A549 (cell line): ENCODE measurements at regions not wholly inside any gene's neighbourhood (a gene's known extent, or its start where the extent isn't known, plus 50 kb on each side); places are given as distances from the start of the nearest gene placed in this dataset.
A peak's percentile ranks its signal among the peaks of the same experiment; 100 is the strongest.
"Not testable (repeated sequence)": the region's sequence is repeated elsewhere in the genome, so short reads cannot be mapped to it uniquely, and the experiment has no call there.

Source experiments
- ATAC-seq, 2 experiments: fragments of 200-7000 bp in 1 of 2; fragments of >200 bp in 1 of 2; cut with Nextera tagmentation in 1 of 2; cut with Tn5 transposase in 1 of 2; 3 replicates each; pipeline versions ENCODE4 v1.8.0 to v1.9.1; 2018 to 2020; ENCODE audit warnings: mild to moderate bottlenecking in 1 of 2, moderate library complexity in 1 of 2
- CTCF ChIA-PET: fragments of 300-600 bp; sonication (Branson Sonifier 250); formaldehyde crosslinking; extraction: SDS; loops from one replicate; lab custom pipeline; 2021; ENCODE audit warnings: antibody characterized with exemption, inconsistent platforms; lab: Yijun Ruan, JAX
- POLR2A ChIA-PET: fragments of 350-600 bp; formaldehyde crosslinking; extraction: SDS; loops from one replicate; lab custom pipeline; 2021; ENCODE audit warnings: antibody characterized with exemption, inconsistent platforms; lab: Yijun Ruan, JAX
- DNase-seq, 2 experiments: peaks; one replicate each; pipeline versions ENCODE4 v3.0.0 to v3.0.0-alpha.2; 2011 to 2016; ENCODE audit warnings: low read depth in 1 of 2, low spot score in 1 of 2
- FAIRE-seq: peaks from 2 replicates; lab custom pipeline; 2011; peaks lifted over from hg19 to GRCh38; lab: Jason Lieb, UNC
- H3K27ac ChIP-seq, 2 experiments: fragments of >200 bp; sonication (Bioruptor Twin); formaldehyde crosslinking; 3 replicates each; pipeline ENCODE4 v1.5.1; 2016 to 2017
- H3K4me1 ChIP-seq: fragments of >200 bp; sonication (Bioruptor Twin); formaldehyde crosslinking; 3 replicates; pipeline ENCODE4 v1.6.1; 2016
- H3K4me2 ChIP-seq: fragments of >200 bp; sonication (Bioruptor Twin); formaldehyde crosslinking; 3 replicates; pipeline ENCODE4 v1.6.1; 2016
- H3K4me3 ChIP-seq: fragments of >200 bp; sonication (Bioruptor Twin); formaldehyde crosslinking; 3 replicates; pipeline ENCODE4 v1.5.1; 2016
- H3K9me3 ChIP-seq: fragments of >200 bp; sonication (Bioruptor Twin); formaldehyde crosslinking; 3 replicates; pipeline ENCODE4 v1.6.1; 2016
- EHF ChIP-seq: fragments of 250-450 bp; sonication (Bioruptor Pico); IDR thresholded peaks from 2 replicates; pipeline ENCODE4 v1.5.0; 2020; ENCODE audit warnings: mild to moderate bottlenecking
- EP300 ChIP-seq, 2 experiments: fragments of >200 bp; sonication (Bioruptor Twin); formaldehyde crosslinking; IDR thresholded peaks; 2 replicates in 1 of 2; 3 replicates in 1 of 2; pipeline ENCODE4 v1.6.1; 2016 to 2017
- FOSL2 ChIP-seq, 2 experiments: fragments of 450-650 bp in 1 of 2; fragments of >200 bp in 1 of 2; sonication (Bioruptor Twin) in 1 of 2; formaldehyde crosslinking; IDR thresholded peaks; 2 replicates each; pipeline versions ENCODE4 v1.5.0 to v1.6.1; 2016 to 2020; ENCODE audit warnings: mild to moderate bottlenecking in 1 of 2, moderate library complexity in 1 of 2
- FOXS1 ChIP-seq: fragments of 250-450 bp; sonication (Bioruptor Pico); IDR thresholded peaks from 2 replicates; pipeline ENCODE4 v1.5.0; 2020; ENCODE audit warnings: mild to moderate bottlenecking, moderate library complexity
- GATA3 ChIP-seq: IDR thresholded peaks from 2 replicates; pipeline ENCODE4 v1.6.1; 2012; ENCODE audit warnings: borderline replicate concordance
- HDAC2 ChIP-seq: fragments of 200-600 bp; sonication (generic); IDR thresholded peaks from 2 replicates; pipeline ENCODE4 v1.6.1; 2016
- HOXB5 ChIP-seq: fragments of 250-450 bp; sonication (Bioruptor Pico); IDR thresholded peaks from 2 replicates; pipeline ENCODE4 v1.5.0; 2020; ENCODE audit warnings: mild to moderate bottlenecking, moderate library complexity
- MYC ChIP-seq: IDR thresholded peaks from 2 replicates; pipeline ENCODE4 v1.6.1; 2012; ENCODE audit warnings: mild to moderate bottlenecking, inconsistent platforms, low read length, improper control_type of control experiment, borderline replicate concordance
- NPAS2 ChIP-seq: fragments of 250-450 bp; sonication (Bioruptor Pico); IDR thresholded peaks from 2 replicates; pipeline ENCODE4 v1.8.0; 2022; ENCODE audit warnings: mild to moderate bottlenecking, moderate library complexity, borderline replicate concordance
- POLR2A ChIP-seq: IDR thresholded peaks from 2 replicates; pipeline ENCODE4 v1.6.1; 2012; ENCODE audit warnings: mild to moderate bottlenecking, low read length
- RARB ChIP-seq: fragments of 250-450 bp; sonication (Bioruptor Pico); IDR thresholded peaks from 2 replicates; pipeline ENCODE4 v1.8.0; 2021; ENCODE audit warnings: mild to moderate bottlenecking, moderate library complexity
- TFCP2L1 ChIP-seq: fragments of 250-450 bp; sonication (Bioruptor Pico); IDR thresholded peaks from 2 replicates; pipeline ENCODE4 v1.5.0; 2021; ENCODE audit warnings: mild to moderate bottlenecking
- TP53 ChIP-seq: fragments of 250-450 bp; sonication (Bioruptor Pico); IDR thresholded peaks from 2 replicates; pipeline ENCODE4 v1.5.0; 2021; ENCODE audit warnings: mild to moderate bottlenecking, moderate library complexity
- WGBS: methylation state at CpG from one replicate; pipeline ENCODE4 v1.1.6; 2017; ENCODE audit errors: missing lambda C conversion rate; 5-methylcytosine and 5-hydroxymethylcytosine counted together
- TF ChIP-seq, protein P1 (sequence below): IDR thresholded peaks from 2 replicates; pipeline ENCODE4 v1.6.1; 2012; ENCODE audit warnings: low read depth, borderline replicate concordance
- TF ChIP-seq, protein P2 (sequence below): fragments of 250-450 bp; sonication (Bioruptor Pico); IDR thresholded peaks from 2 replicates; pipeline ENCODE4 v1.5.0; 2021; ENCODE audit warnings: mild to moderate bottlenecking, moderate library complexity, borderline replicate concordance

DNA sequence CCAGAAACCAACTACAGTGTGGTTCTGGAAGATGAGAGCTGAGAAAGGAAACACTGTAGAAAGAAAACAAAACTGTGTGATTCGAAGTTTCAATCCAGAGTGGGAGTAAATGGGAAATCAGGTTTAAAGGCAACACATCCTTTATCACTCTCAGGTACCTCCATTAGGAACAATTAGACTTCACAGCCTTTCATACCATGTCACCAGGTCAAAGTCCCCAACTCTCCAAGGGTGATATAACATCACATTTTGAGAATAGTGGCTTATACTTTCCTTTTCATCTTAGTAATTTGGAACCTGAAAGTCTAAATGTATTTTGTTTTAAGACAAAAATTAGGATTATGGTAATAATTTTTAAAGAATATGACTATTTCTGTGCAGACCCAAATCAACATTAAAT lies 194.9 kb upstream of the WWC1 start (continued):
- TF ChIP-seq FOSL2 (IDR thresholded peaks at IDR 0.05), result no peak
- no peak for TF ChIP-seq FOSL2 (CRISPR knock-in tag; IDR thresholded peaks at IDR 0.05)
- TF ChIP-seq EP300 (IDR thresholded peaks at IDR 0.05), result no peak
- TF ChIP-seq POLR2A, result no peak
- TF ChIP-seq, all 56 proteins: peak for 0

GRCh38 chr5:168097876-168098653 lies 193.4 kb upstream of the WWC1 start:
- Histone ChIP-seq H3K9me3 (no peaks in the 10 kb centered on the region), H3K4me3 (no peak overlapping the region), H3K4me2 (no peak overlapping the region), H3K4me1 (peaks cover 5% of the 10 kb centered on the region; the same call in 1 of the 3 replicates), H3K27ac (no peak overlapping the region)
- TF ChIP-seq MYC (no peak), EHF (CRISPR knock-in tag) (no peak), TP53 (CRISPR knock-in tag) (no peak)
- ChIA-PET CTCF (interaction anchor here (1.3 kb wide), 1 partner anchor 10 kb away, joined by 4 read pairs; no protein-coding TSS in a partner anchor), POLR2A (no interaction called here)
- 31% methylated on average over 12 of the region's 12 CpGs for WGBS
- no peak for FAIRE-seq
- no peak for DNase-seq
- peak; percentile 30 to 61; a peak in 2 of 6 replicates for ATAC-seq

DNA sequence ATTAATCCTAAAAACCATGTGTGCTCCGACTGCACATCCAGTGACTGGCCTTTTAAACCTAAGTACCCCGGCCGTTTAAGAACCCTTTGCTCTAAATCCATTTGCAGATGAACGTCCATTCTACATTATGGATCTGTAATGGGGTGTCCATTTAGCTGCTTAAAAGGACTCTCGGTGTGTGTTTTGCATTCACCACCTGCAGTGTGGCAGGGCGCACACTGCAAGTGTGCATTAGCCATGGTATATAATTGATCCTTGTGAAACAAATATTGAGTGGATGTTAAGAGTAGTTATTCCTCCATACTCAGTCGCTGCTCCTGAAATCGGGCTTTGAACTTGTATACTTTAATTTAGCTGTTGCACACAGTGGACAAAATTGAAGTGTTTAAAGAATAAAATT lies 190.1 kb upstream of the WWC1 start:
- no peak overlapping the region for H3K4me3 ChIP-seq
- H3K9me3 ChIP-seq, result no peaks in the 10 kb centered on the region
- H3K4me1 ChIP-seq, result peaks cover 8% of the 10 kb centered on the region; the same call in 2 of the 3 replicates
- ChIA-PET CTCF (interaction anchor here (0.6 to 0.8 kb wide), 2 partner anchors 28 to 118 kb away, joined by 3 read pairs; no protein-coding TSS in a partner anchor), POLR2A (no interaction called here)
- DNase-seq (no peak), FAIRE-seq (no peak), ATAC-seq (no peak)
- 36% methylated on average over 8 of the region's 8 CpGs for WGBS
- no peak for TF ChIP-seq GATA3
- TF ChIP-seq, protein P1, sequence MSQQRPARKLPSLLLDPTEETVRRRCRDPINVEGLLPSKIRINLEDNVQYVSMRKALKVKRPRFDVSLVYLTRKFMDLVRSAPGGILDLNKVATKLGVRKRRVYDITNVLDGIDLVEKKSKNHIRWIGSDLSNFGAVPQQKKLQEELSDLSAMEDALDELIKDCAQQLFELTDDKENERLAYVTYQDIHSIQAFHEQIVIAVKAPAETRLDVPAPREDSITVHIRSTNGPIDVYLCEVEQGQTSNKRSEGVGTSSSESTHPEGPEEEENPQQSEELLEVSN, result no peak
- H3K4me2 ChIP-seq, result no peak overlapping the region
- H3K27ac ChIP-seq, result no peak overlapping the region

GRCh38 chr5:168103018-168103417 lies 188.4 kb upstream of the WWC1 start:
- H3K9me3 ChIP-seq, H3K4me1 ChIP-seq, DNase-seq, ATAC-seq, H3K4me3 ChIP-seq, H3K27ac ChIP-seq, FAIRE-seq, POLR2A ChIA-PET, H3K4me2 ChIP-seq: not testable (repeated sequence)
- 88% methylated on average over 5 of the region's 6 CpGs for WGBS
- CTCF ChIA-PET, result interaction anchor here (0.9 to 1.6 kb wide), 2 partner anchors 11 to 16 kb away, joined by 3 read pairs; no protein-coding TSS in a partner anchor

DNA sequence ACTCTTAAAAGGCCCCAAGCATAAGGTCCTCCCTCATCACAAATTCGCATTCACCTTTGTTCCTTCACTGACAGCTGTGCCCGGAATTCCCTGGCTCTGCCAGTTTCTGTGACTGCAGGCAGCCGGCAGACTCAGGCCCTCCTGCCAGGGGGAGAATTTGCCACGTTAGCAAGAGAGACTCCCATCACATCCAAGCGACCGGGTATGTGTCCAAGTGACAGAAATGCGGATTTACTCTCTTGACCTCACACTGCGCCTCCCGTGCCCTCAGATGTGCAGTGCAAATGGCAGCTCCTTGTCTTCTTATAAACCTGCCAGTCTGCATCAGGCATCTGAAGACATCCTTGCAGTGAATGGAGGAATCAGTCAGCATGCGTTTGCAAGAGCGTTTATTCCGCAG lies 187.1 kb upstream of the WWC1 start:
- TF ChIP-seq, protein P2, sequence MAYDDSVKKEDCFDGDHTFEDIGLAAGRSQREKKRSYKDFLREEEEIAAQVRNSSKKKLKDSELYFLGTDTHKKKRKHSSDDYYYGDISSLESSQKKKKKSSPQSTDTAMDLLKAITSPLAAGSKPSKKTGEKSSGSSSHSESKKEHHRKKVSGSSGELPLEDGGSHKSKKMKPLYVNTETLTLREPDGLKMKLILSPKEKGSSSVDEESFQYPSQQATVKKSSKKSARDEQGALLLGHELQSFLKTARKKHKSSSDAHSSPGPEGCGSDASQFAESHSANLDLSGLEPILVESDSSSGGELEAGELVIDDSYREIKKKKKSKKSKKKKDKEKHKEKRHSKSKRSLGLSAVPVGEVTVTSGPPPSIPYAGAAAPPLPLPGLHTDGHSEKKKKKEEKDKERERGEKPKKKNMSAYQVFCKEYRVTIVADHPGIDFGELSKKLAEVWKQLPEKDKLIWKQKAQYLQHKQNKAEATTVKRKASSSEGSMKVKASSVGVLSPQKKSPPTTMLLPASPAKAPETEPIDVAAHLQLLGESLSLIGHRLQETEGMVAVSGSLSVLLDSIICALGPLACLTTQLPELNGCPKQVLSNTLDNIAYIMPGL (CRISPR knock-in tag), result no peak
- TF ChIP-seq HOXB5 (CRISPR knock-in tag) (no peak), NPAS2 (CRISPR knock-in tag) (no peak), RARB (CRISPR knock-in tag) (no peak), TFCP2L1 (CRISPR knock-in tag) (no peak), HDAC2 (no peak), FOXS1 (no peak)
- TF ChIP-seq, all 56 proteins: peak for 0
- ATAC-seq, result no peak
- FAIRE-seq, result no peak
- Histone ChIP-seq H3K4me1 (peaks cover 3% of the 10 kb centered on the region; the same call in 1 of the 3 replicates), H3K27ac (no peak overlapping the region), H3K9me3 (no peaks in the 10 kb centered on the region), H3K4me2 (no peak overlapping the region), H3K4me3 (no peak overlapping the region)
- ChIA-PET CTCF (interaction anchor here (2.0 to 2.2 kb wide), 2 partner anchors 9 to 29 kb away, joined by 4 to 8 read pairs; no protein-coding TSS in a partner anchor), POLR2A (no interaction called here)
- 65% methylated on average over 12 of the region's 12 CpGs for WGBS
- no peak for DNase-seq
